ENCODE measurements at regions not wholly inside any gene's neighbourhood (a gene's known extent, or its start where the extent isn't known, plus 50 kb on each side); places are given as distances from the start of the nearest gene placed in this dataset.

- TF ChIP-seq, protein P1, sequence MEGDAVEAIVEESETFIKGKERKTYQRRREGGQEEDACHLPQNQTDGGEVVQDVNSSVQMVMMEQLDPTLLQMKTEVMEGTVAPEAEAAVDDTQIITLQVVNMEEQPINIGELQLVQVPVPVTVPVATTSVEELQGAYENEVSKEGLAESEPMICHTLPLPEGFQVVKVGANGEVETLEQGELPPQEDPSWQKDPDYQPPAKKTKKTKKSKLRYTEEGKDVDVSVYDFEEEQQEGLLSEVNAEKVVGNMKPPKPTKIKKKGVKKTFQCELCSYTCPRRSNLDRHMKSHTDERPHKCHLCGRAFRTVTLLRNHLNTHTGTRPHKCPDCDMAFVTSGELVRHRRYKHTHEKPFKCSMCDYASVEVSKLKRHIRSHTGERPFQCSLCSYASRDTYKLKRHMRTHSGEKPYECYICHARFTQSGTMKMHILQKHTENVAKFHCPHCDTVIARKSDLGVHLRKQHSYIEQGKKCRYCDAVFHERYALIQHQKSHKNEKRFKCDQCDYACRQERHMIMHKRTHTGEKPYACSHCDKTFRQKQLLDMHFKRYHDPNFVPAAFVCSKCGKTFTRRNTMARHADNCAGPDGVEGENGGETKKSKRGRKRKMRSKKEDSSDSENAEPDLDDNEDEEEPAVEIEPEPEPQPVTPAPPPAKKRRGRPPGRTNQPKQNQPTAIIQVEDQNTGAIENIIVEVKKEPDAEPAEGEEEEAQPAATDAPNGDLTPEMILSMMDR (IDR thresholded peaks at IDR 0.05; ENCODE audit: unreplicated experiment) = no peak
- intact Hi-C loops (cut with micrococcal nuclease; ENCODE audit: unreplicated experiment) = no loop called here
- no peak overlapping the region for H3K27ac Mint-ChIP-seq (ENCODE audit: unreplicated experiment)
- no TSS peak for BruUV-seq (replicated peaks)
- H3K27me3 Mint-ChIP-seq (ENCODE audit: unreplicated experiment) = no peaks in the 10 kb centered on the region
- H3K4me3 Mint-ChIP-seq (ENCODE audit: low read depth, unreplicated experiment) = no peak overlapping the region
- DNase-seq = no peak
- CTCF ChIA-PET = no interaction called here
- no peaks in the 10 kb centered on the region for H3K4me1 Mint-ChIP-seq (ENCODE audit: low read depth, unreplicated experiment)
- no peaks in the 10 kb centered on the region for H3K36me3 Mint-ChIP-seq (ENCODE audit: insufficient read depth, unreplicated experiment)
- peaks cover 11% of the 10 kb centered on the region for H3K9me3 Mint-ChIP-seq (ENCODE audit: low read depth, unreplicated experiment)
These were observed 1014.1 kb upstream of the SEMA6D start for GRCh38 chr15:46703020-46703861.

DNA sequence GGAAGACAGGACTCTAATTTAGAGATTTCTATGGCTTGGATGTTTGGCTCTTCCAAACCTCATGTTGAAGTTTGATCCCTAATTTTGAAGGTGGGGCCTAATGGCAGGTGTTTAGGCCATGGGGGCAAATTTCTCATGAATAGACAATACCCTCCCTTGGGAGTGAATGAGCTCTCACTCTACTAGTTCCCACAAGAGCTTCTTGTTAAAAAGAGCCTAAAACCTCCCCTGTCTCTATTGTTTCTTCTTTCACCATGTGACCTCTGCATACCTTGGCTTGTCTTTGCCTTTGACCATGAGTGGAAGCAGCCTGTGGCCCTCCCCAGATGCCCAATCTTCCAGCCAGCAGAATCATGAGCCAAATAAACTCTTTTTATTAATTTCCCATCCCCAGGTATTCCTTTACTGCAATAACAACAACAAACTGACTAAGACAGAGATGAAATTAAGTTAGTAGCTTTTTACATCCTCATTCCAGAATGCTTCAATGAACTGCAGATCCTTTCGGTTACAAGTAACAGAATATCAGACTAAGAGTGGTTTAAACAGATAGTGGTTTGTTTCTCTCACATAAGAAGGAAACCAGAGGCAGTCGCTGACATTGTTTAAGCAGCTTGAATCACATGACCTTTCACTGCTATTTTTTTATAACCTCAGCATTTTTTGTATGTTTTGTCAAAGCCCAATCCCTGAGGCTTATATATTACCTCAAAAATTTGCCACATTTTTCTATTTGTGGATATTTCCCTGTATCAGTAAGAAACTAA lies 1013.3 kb upstream of the SEMA6D start:
- H3K27ac Mint-ChIP-seq (ENCODE audit: unreplicated experiment) = no peak overlapping the region
- no peak overlapping the region for H3K4me3 Mint-ChIP-seq (ENCODE audit: low read depth, unreplicated experiment)
- no peaks in the 10 kb centered on the region for H3K36me3 Mint-ChIP-seq (ENCODE audit: insufficient read depth, unreplicated experiment)
- intact Hi-C loops (cut with micrococcal nuclease; ENCODE audit: unreplicated experiment) = no loop called here
- CTCF ChIA-PET = no interaction called here
- peaks cover 14% of the 10 kb centered on the region for H3K9me3 Mint-ChIP-seq (ENCODE audit: low read depth, unreplicated experiment)
- H3K27me3 Mint-ChIP-seq (ENCODE audit: unreplicated experiment) = no peaks in the 10 kb centered on the region
- DNase-seq = no peak
- BruUV-seq (replicated peaks) = no TSS peak
- H3K4me1 Mint-ChIP-seq (ENCODE audit: low read depth, unreplicated experiment) = no peaks in the 10 kb centered on the region
- TF ChIP-seq, protein P1 (IDR thresholded peaks at IDR 0.05; ENCODE audit: unreplicated experiment) = no peak

DNA sequence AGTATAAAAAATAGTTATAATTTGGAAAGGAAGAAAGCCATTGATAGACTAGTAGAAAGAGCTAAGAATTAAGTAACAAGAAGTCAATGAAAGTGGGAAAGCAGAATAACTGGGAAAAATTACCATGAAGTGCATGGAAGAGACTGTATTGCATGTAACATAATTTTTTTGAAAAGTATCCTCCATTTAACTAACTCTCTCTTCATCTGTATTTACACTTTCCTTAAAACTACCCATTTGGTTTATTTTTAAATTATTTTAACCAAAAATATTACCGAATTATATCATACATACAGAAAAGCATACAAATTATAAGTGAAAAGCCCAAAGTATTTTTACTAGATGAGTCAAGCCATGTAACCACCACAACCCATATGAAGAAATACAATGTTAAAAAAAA lies 1009.9 kb upstream of the SEMA6D start:
- H3K27me3 Mint-ChIP-seq (ENCODE audit: unreplicated experiment) = no peaks in the 10 kb centered on the region
- TF ChIP-seq, protein P1 (IDR thresholded peaks at IDR 0.05; ENCODE audit: unreplicated experiment) = no peak
- intact Hi-C loops (cut with micrococcal nuclease; ENCODE audit: unreplicated experiment) = no loop called here
- no TSS peak for BruUV-seq (replicated peaks)
- no peaks in the 10 kb centered on the region for H3K36me3 Mint-ChIP-seq (ENCODE audit: insufficient read depth, unreplicated experiment)
- peaks cover 17% of the 10 kb centered on the region for H3K9me3 Mint-ChIP-seq (ENCODE audit: low read depth, unreplicated experiment)
- no peak overlapping the region for H3K4me3 Mint-ChIP-seq (ENCODE audit: low read depth, unreplicated experiment)
- no peak for DNase-seq
- H3K27ac Mint-ChIP-seq (ENCODE audit: unreplicated experiment) = no peak overlapping the region
- no peaks in the 10 kb centered on the region for H3K4me1 Mint-ChIP-seq (ENCODE audit: low read depth, unreplicated experiment)
- CTCF ChIA-PET = no interaction called here

DNA sequence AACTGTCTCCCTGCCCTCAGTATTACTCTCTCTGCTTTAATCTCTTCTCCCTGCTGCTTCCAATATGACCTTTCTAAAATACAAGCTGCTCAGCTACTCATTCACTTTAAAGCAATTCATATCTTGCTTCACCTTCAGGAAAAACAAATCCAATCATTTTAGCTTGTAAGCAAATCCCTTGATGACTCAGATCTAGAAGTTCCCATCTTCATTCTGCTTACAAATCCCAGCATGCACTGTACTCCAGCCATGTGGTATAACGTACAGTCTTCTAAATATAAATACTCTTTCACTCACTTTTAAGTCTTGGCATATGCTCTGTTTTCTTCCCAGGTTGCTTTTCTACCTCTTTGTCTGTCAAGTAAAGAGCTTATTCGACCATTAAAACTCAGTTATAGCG lies 1009.1 kb upstream of the SEMA6D start:
- DNase-seq = no peak
- BruUV-seq (replicated peaks) = no TSS peak
- intact Hi-C loops (cut with micrococcal nuclease; ENCODE audit: unreplicated experiment) = no loop called here
- Mint-ChIP-seq H3K4me3 (ENCODE audit: low read depth, unreplicated experiment) (no peak overlapping the region), H3K9me3 (ENCODE audit: low read depth, unreplicated experiment) (peaks cover 17% of the 10 kb centered on the region), H3K27ac (ENCODE audit: unreplicated experiment) (no peak overlapping the region), H3K27me3 (ENCODE audit: unreplicated experiment) (no peaks in the 10 kb centered on the region), H3K36me3 (ENCODE audit: insufficient read depth, unreplicated experiment) (no peaks in the 10 kb centered on the region), H3K4me1 (ENCODE audit: low read depth, unreplicated experiment) (no peaks in the 10 kb centered on the region)
- TF ChIP-seq, protein P1 (IDR thresholded peaks at IDR 0.05; ENCODE audit: unreplicated experiment) = no peak
- CTCF ChIA-PET = no interaction called here
